ENCODE measurements at regions not wholly inside any gene's neighbourhood (a gene's known extent, or its start where the extent isn't known, plus 50 kb on each side); places are given as distances from the start of the nearest gene placed in this dataset.

- no peak for DNase-seq (ENCODE audit: low read depth in 2 of 2)
Observed at GRCh38 chr18:43572163-43572562, 294.9 kb upstream of the SYT4 start.

GRCh38 chr18:43574974-43575373 is 297.7 kb upstream of the SYT4 start:
- no peak for DNase-seq (ENCODE audit: low read depth in 2 of 2)

- DNase-seq (ENCODE audit: low read depth in 2 of 2), result no peak
Observed at GRCh38 chr18:43578211-43578610, 300.9 kb upstream of the SYT4 start.

- no peak for DNase-seq (ENCODE audit: low read depth in 2 of 2)
Observed at GRCh38 chr18:43578706-43579105, 301.4 kb upstream of the SYT4 start.

- DNase-seq (ENCODE audit: low read depth in 2 of 2), result no peak
Observed at GRCh38 chr18:43581936-43582519, 304.7 kb upstream of the SYT4 start.

GRCh38 chr18:43587538-43588153 is 310.4 kb upstream of the SYT4 start:
- no peak for DNase-seq (ENCODE audit: low read depth in 2 of 2)

- no peak for DNase-seq (ENCODE audit: low read depth in 2 of 2)
Observed at GRCh38 chr18:43588838-43589237, 311.5 kb upstream of the SYT4 start.

GRCh38 chr18:43589611-43590151 is 312.4 kb upstream of the SYT4 start:
- no peak for DNase-seq (ENCODE audit: low read depth in 2 of 2)

- no peak for DNase-seq (ENCODE audit: low read depth in 2 of 2)
Observed at GRCh38 chr18:43590182-43590903, 313.1 kb upstream of the SYT4 start.

- no peak for DNase-seq (ENCODE audit: low read depth in 2 of 2)
Observed at GRCh38 chr18:43592269-43592668, 315.0 kb upstream of the SYT4 start.

GRCh38 chr18:43596105-43596712 is 318.9 kb upstream of the SYT4 start:
- no peak for DNase-seq (ENCODE audit: low read depth in 2 of 2)

- no peak for DNase-seq (ENCODE audit: low read depth in 2 of 2)
Observed at GRCh38 chr18:43601432-43601831, 324.1 kb upstream of the SYT4 start.

GRCh38 chr18:43605224-43605623 is 327.9 kb upstream of the SYT4 start:
- DNase-seq (ENCODE audit: low read depth in 2 of 2), result no peak

GRCh38 chr18:43606795-43607194 is 329.5 kb upstream of the SYT4 start:
- DNase-seq (ENCODE audit: low read depth in 2 of 2), result no peak

GRCh38 chr18:43620936-43621335 is 343.6 kb upstream of the SYT4 start:
- no peak for DNase-seq (ENCODE audit: low read depth in 2 of 2)

- DNase-seq (ENCODE audit: low read depth in 2 of 2), result no peak
Observed at GRCh38 chr18:43622024-43622423, 344.7 kb upstream of the SYT4 start.

- DNase-seq (ENCODE audit: low read depth in 2 of 2), result no peak
Observed at GRCh38 chr18:43625582-43625981, 348.3 kb upstream of the SYT4 start.

- DNase-seq (ENCODE audit: low read depth in 2 of 2), result no peak
Observed at GRCh38 chr18:43627848-43628530, 350.7 kb upstream of the SYT4 start.

- no peak for DNase-seq (ENCODE audit: low read depth in 2 of 2)
Observed at GRCh38 chr18:43634994-43635393, 357.7 kb upstream of the SYT4 start.

GRCh38 chr18:43635397-43635796 is 358.1 kb upstream of the SYT4 start:
- no peak for DNase-seq (ENCODE audit: low read depth in 2 of 2)

- no peak for DNase-seq (ENCODE audit: low read depth in 2 of 2)
Observed at GRCh38 chr18:43642727-43643330, 365.5 kb upstream of the SYT4 start.

- no peak for DNase-seq (ENCODE audit: low read depth in 2 of 2)
Observed at GRCh38 chr18:43648002-43648401, 370.7 kb upstream of the SYT4 start.

Data from stimulated activated CD8-positive, alpha-beta memory T cell treated with anti-CD3 and anti-CD28 coated beads, Interleukin-15, amount 100 ng/mL, for 48 hours (primary cell).